ENCODE measurements at regions not wholly inside any gene's neighbourhood (a gene's known extent, or its start where the extent isn't known, plus 50 kb on each side); places are given as distances from the start of the nearest gene placed in this dataset.

GRCh38 chr5:114153392-114153791, 208.5 kb upstream of the KCNN2 start:
- Histone ChIP-seq H3K4me2 (ENCODE audit: low read length) (no peak overlapping the region), H3K79me2 (ENCODE audit: low read length) (no peaks in the 10 kb centered on the region), H3K36me3 (replicated peaks; ENCODE audit: low read depth, low read length) (no peaks in the 10 kb centered on the region), H2AFZ (ENCODE audit: low read depth, low read length) (no peak overlapping the region), H3K4me3 (ENCODE audit: low read length) (no peak overlapping the region), H3K27me3 (ENCODE audit: low read depth, low read length) (no peaks in the 10 kb centered on the region), H4K20me1 (ENCODE audit: insufficient read depth, low read length) (no peaks in the 10 kb centered on the region), H3K9ac (ENCODE audit: low read length) (no peak overlapping the region), H3K9me3 (ENCODE audit: insufficient read depth, low read length) (no peaks in the 10 kb centered on the region), H3K4me1 (ENCODE audit: low read length) (no peaks in the 10 kb centered on the region), H3K27ac (ENCODE audit: low read length) (no peak overlapping the region)
- no peak for TF ChIP-seq EZH2phosphoT487 (IDR thresholded peaks at IDR 0.05; ENCODE audit: low read depth)

GRCh38 chr5:114153833-114154232, 208.0 kb upstream of the KCNN2 start:
- Histone ChIP-seq H3K79me2 (ENCODE audit: low read length) (no peaks in the 10 kb centered on the region), H2AFZ (ENCODE audit: low read depth, low read length) (no peak overlapping the region), H3K4me2 (ENCODE audit: low read length) (no peak overlapping the region), H4K20me1 (ENCODE audit: insufficient read depth, low read length) (no peaks in the 10 kb centered on the region), H3K27me3 (ENCODE audit: low read depth, low read length) (no peaks in the 10 kb centered on the region), H3K4me3 (ENCODE audit: low read length) (no peak overlapping the region), H3K4me1 (ENCODE audit: low read length) (no peaks in the 10 kb centered on the region), H3K9ac (ENCODE audit: low read length) (no peak overlapping the region), H3K36me3 (replicated peaks; ENCODE audit: low read depth, low read length) (no peaks in the 10 kb centered on the region), H3K27ac (ENCODE audit: low read length) (no peak overlapping the region), H3K9me3 (ENCODE audit: insufficient read depth, low read length) (no peaks in the 10 kb centered on the region)
- TF ChIP-seq EZH2phosphoT487 (IDR thresholded peaks at IDR 0.05; ENCODE audit: low read depth): no peak
- TF ChIP-seq, protein P1, sequence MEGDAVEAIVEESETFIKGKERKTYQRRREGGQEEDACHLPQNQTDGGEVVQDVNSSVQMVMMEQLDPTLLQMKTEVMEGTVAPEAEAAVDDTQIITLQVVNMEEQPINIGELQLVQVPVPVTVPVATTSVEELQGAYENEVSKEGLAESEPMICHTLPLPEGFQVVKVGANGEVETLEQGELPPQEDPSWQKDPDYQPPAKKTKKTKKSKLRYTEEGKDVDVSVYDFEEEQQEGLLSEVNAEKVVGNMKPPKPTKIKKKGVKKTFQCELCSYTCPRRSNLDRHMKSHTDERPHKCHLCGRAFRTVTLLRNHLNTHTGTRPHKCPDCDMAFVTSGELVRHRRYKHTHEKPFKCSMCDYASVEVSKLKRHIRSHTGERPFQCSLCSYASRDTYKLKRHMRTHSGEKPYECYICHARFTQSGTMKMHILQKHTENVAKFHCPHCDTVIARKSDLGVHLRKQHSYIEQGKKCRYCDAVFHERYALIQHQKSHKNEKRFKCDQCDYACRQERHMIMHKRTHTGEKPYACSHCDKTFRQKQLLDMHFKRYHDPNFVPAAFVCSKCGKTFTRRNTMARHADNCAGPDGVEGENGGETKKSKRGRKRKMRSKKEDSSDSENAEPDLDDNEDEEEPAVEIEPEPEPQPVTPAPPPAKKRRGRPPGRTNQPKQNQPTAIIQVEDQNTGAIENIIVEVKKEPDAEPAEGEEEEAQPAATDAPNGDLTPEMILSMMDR (IDR thresholded peaks at IDR 0.05; ENCODE audit: low read depth, low read length): no peak

DNA sequence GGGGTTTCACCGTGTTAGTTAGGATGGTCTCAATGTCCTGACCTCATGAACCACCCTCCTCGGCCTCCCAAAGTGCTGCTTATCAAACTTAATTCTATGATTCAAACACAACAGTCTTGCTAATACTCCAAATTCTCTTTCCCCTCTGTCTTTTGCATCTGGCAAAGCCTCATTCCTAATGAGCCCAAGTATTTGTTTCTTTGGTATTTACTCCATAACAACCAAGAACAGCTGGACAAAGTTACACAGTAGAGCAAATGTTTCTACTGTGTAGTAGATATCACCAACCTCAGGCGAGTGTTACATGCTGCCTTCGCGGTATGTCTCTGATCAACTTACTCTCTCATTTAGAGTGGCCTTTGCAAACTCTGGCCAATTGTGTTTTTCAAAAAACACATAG, 195.8 kb upstream of the KCNN2 start:
- TF ChIP-seq, protein P1 (IDR thresholded peaks at IDR 0.05; ENCODE audit: low read depth, low read length): no peak
- no peak overlapping the region for H2AFZ ChIP-seq (ENCODE audit: low read depth, low read length)
- no peaks in the 10 kb centered on the region for H3K27me3 ChIP-seq (ENCODE audit: low read depth, low read length)
- H3K27ac ChIP-seq (ENCODE audit: low read length): no peak overlapping the region
- no peaks in the 10 kb centered on the region for H3K79me2 ChIP-seq (ENCODE audit: low read length)
- no peak overlapping the region for H3K4me2 ChIP-seq (ENCODE audit: low read length)
- no peaks in the 10 kb centered on the region for H4K20me1 ChIP-seq (ENCODE audit: insufficient read depth, low read length)
- peaks cover 6% of the 10 kb centered on the region for H3K4me1 ChIP-seq (ENCODE audit: low read length)
- H3K36me3 ChIP-seq (replicated peaks; ENCODE audit: low read depth, low read length): no peaks in the 10 kb centered on the region
- no peak overlapping the region for H3K4me3 ChIP-seq (ENCODE audit: low read length)
- no peaks in the 10 kb centered on the region for H3K9me3 ChIP-seq (ENCODE audit: insufficient read depth, low read length)
- H3K9ac ChIP-seq (ENCODE audit: low read length): no peak overlapping the region

- no peaks in the 10 kb centered on the region for H3K36me3 ChIP-seq (replicated peaks; ENCODE audit: low read depth, low read length)
- TF ChIP-seq, protein P1 (IDR thresholded peaks at IDR 0.05; ENCODE audit: low read depth, low read length): no peak
- TF ChIP-seq EZH2phosphoT487 (IDR thresholded peaks at IDR 0.05; ENCODE audit: low read depth): no peak
- H3K27ac ChIP-seq (ENCODE audit: low read length): no peak overlapping the region
- no peaks in the 10 kb centered on the region for H4K20me1 ChIP-seq (ENCODE audit: insufficient read depth, low read length)
- H3K4me1 ChIP-seq (ENCODE audit: low read length): no peaks in the 10 kb centered on the region
- H3K9ac ChIP-seq (ENCODE audit: low read length): no peak overlapping the region
- no peak overlapping the region for H2AFZ ChIP-seq (ENCODE audit: low read depth, low read length)
- no peak overlapping the region for H3K4me3 ChIP-seq (ENCODE audit: low read length)
- H3K9me3 ChIP-seq (ENCODE audit: insufficient read depth, low read length): no peaks in the 10 kb centered on the region
- no peaks in the 10 kb centered on the region for H3K79me2 ChIP-seq (ENCODE audit: low read length)
- no peaks in the 10 kb centered on the region for H3K27me3 ChIP-seq (ENCODE audit: low read depth, low read length)
- no peak overlapping the region for H3K4me2 ChIP-seq (ENCODE audit: low read length)
Measured at GRCh38 chr5:114174131-114174530, 187.7 kb upstream of the KCNN2 start.

GRCh38 chr5:114174837-114175236, 187.0 kb upstream of the KCNN2 start:
- H3K9me3 ChIP-seq (ENCODE audit: insufficient read depth, low read length): no peaks in the 10 kb centered on the region
- H3K36me3 ChIP-seq (replicated peaks; ENCODE audit: low read depth, low read length): no peaks in the 10 kb centered on the region
- TF ChIP-seq, protein P1 (IDR thresholded peaks at IDR 0.05; ENCODE audit: low read depth, low read length): no peak
- TF ChIP-seq EZH2phosphoT487 (IDR thresholded peaks at IDR 0.05; ENCODE audit: low read depth): no peak
- H3K4me1 ChIP-seq (ENCODE audit: low read length): no peaks in the 10 kb centered on the region
- H4K20me1 ChIP-seq (ENCODE audit: insufficient read depth, low read length): no peaks in the 10 kb centered on the region
- H3K27ac ChIP-seq (ENCODE audit: low read length): no peak overlapping the region
- no peak overlapping the region for H2AFZ ChIP-seq (ENCODE audit: low read depth, low read length)
- H3K4me2 ChIP-seq (ENCODE audit: low read length): no peak overlapping the region
- no peak overlapping the region for H3K4me3 ChIP-seq (ENCODE audit: low read length)
- H3K27me3 ChIP-seq (ENCODE audit: low read depth, low read length): no peaks in the 10 kb centered on the region
- H3K9ac ChIP-seq (ENCODE audit: low read length): no peak overlapping the region
- H3K79me2 ChIP-seq (ENCODE audit: low read length): no peaks in the 10 kb centered on the region
